GM12865 (cell line): ENCODE measurements at regions not wholly inside any gene's neighbourhood (a gene's known extent, or its start where the extent isn't known, plus 50 kb on each side); places are given as distances from the start of the nearest gene placed in this dataset.

ENCODE experiments used
- DNase-seq: peaks from one replicate; pipeline ENCODE4 v3.0.0; 2010; ENCODE audit warnings: low read depth
- H3K4me3 ChIP-seq: 2 replicates; pipeline ENCODE4 v1.5.1; 2011; ENCODE audit warnings: mild to moderate bottlenecking, low read depth, low read length, control low read depth
- CTCF ChIP-seq: IDR thresholded peaks from 2 replicates; pipeline ENCODE4 v1.5.1; 2011; ENCODE audit warnings: low read length, control low read depth, low read depth, inconsistent platforms; ENCODE audit not compliant: insufficient read depth; ENCODE audit errors: missing control alignments

DNA sequence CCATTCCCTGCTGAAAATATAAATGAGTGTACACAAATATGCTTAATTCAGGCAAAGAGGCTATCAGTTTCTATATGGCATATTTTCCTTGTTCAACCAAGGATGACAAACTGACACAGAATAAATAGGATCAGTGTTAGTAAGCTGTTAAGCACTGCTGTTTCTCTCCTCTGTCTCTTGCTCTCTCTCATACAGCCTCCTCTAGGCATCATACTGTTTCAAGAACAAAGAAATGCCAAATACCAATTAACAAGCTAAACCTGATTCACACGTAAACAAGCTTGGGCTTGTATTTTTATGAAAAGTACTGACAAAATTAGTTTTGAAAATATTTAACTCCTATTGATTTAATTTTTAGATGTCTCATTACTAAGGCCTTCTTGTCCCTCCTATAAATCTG, 1027.2 kb upstream of the ACVR2A start:
- no peak for DNase-seq
- H3K4me3 ChIP-seq = no peak overlapping the region
- no peak for TF ChIP-seq CTCF

GRCh38 chr2:146814971-146815370, 1029.9 kb upstream of the ACVR2A start:
- H3K4me3 ChIP-seq = no peak overlapping the region
- no peak for DNase-seq
- TF ChIP-seq CTCF = no peak

GRCh38 chr2:146807568-146808168, 1037.2 kb upstream of the ACVR2A start:
- no peak for TF ChIP-seq CTCF
- no peak for DNase-seq
- no peak overlapping the region for H3K4me3 ChIP-seq

DNA sequence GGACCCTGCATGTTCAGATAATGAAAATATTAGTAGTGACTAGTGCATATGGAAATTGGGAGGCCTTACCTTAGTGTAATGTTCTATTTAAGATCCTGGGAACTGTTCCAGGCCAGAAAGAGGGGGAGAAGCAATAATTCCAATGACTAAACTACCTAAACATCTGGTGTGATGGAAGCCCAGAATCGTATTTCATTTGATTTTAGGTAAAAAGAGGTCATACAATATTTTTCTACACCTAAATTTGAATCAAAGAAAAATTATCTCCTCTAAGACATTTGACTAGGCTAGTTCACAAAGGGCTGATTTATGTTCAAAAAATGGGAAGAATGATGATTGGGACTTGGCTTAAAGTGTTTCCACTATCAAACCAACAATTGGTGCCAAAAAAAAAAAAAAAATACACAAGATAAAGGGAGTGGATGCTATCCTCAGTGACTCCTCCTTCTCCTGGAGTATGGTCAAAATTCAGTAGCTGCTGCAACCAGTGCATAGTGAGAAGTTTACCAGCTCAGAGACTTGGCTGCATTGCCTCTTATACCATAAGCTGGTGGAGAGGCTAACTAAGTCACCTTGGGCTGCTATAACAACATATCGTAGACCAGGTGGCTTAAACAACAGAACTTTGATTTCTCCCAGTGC, 1038.3 kb upstream of the ACVR2A start:
- no peak for TF ChIP-seq CTCF
- H3K4me3 ChIP-seq = no peak overlapping the region
- no peak for DNase-seq

DNA sequence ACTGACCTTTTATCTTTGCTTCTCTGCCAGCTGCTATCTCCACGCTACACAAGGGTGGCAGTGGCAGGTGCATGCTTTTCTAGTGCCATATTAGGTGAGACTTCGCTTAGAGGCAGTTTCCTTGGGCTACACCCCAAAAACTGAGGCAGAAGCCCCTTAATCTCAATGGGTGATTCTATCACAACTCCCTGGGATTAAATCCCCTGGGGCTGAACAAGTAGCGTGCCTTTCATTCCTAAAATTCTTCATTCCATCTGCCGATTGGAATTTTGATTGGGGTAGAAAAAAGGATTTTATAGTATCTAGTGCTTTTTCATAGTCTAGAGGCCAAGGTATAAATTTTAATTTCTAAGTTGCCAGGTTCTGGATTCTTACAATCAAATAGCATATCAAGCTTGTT, 1040.5 kb upstream of the ACVR2A start:
- no peak overlapping the region for H3K4me3 ChIP-seq
- no peak for DNase-seq
- no peak for TF ChIP-seq CTCF

- DNase-seq = no peak
- H3K4me3 ChIP-seq = no peak overlapping the region
- no peak for TF ChIP-seq CTCF
Measured at GRCh38 chr2:146801886-146802285, 1042.9 kb upstream of the ACVR2A start.

GRCh38 chr2:146786396-146786795, 1058.4 kb upstream of the ACVR2A start:
- TF ChIP-seq CTCF = no peak
- no peak overlapping the region for H3K4me3 ChIP-seq
- no peak for DNase-seq
